ENCODE measurements at regions not wholly inside any gene's neighbourhood (a gene's known extent, or its start where the extent isn't known, plus 50 kb on each side); places are given as distances from the start of the nearest gene placed in this dataset.
"Not testable (repeated sequence)": the region's sequence is repeated elsewhere in the genome, so short reads cannot be mapped to it uniquely, and the experiment has no call there.

DNA sequence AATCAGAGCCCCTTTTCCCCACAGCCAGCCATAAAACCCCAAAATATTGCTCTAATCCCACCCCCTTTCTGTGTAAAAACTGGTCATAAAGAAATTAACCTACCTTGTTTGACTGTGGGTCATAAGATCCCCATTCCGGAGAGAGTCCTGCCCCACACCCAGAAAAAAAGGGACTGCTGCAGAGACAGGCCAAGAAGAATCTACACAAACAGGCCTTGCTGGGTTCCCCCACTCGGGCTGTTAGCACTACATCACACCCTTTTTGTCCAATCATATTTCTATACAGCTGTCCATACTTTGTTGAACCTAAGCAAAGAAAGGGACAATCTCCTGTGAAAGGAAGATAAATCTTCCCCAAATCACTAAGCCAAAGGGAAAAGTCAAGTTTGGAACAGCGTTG lies 84.4 kb upstream of the MFGE8 start:
- no peak for FAIRE-seq

DNA sequence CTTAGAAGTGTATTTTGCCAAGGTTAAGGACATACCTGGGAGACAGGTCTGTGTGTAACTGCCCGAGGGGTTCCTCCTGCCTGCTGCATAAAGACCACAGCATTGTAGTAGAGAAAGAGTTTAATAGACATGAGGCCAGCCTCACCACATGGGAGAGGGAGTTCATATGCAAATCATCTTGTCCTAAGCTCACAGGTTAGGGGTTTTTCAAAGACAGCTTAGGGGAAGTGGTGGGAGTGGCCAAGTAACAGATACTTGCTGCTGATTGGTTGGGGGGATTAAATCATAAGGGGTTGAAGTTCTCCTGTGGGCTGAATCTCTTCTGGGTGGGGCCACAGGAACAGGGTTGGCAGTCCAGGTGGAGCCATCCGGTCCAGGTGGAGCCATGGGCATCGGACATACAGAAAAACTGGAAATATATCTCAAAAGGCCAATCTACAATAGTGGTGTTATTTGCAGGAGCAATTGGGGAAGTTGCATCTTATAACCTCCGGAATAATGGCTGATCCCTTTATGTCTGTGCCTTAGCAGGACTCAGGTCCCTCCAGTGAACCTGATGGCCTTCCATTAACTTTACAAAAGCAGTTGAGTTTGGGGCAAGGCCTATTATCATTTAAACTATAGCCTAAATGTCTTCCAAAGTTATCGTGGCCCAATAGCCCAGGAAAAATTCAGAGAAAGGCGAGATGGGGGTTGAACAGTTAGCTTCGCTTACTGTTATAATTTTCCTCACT lies 86.0 kb upstream of the MFGE8 start:
- no peak for FAIRE-seq

DNA sequence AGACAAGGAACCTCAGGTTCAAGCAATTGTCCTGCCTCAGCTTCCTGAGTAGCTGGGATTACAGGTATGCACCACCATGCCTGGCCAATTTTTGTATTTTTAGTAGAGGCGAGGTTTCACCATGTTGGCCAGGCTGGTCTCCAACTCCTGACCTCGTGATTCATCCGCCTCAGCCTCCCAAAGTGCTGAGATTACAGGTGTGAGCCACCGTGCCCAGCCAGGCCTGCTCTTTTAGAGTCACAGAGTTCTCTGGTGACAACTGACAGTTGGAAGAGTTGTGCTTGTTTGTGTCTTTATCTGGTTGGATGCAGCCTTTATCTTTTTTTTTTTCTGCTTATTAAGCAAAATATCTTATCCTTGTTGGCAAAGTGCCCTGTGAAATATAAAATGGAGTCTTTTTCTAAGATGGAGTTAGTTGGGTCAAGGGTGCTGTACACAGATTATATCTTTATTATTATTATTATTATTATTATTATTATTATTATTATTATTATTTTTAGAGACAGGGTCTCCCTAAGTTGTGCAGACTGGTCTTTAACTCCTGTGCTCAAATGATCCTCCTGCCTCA lies 86.5 kb upstream of the ABHD2 start:
- not testable (repeated sequence) for FAIRE-seq

- no peak for FAIRE-seq
Measured at GRCh38 chr15:89002281-89002761, 85.9 kb upstream of the ABHD2 start.

- no peak for FAIRE-seq
Measured at GRCh38 chr15:89002830-89003229, 85.4 kb upstream of the ABHD2 start.

- FAIRE-seq, result no peak
Measured at GRCh38 chr15:89003865-89004725, 84.2 kb upstream of the ABHD2 start.

DNA sequence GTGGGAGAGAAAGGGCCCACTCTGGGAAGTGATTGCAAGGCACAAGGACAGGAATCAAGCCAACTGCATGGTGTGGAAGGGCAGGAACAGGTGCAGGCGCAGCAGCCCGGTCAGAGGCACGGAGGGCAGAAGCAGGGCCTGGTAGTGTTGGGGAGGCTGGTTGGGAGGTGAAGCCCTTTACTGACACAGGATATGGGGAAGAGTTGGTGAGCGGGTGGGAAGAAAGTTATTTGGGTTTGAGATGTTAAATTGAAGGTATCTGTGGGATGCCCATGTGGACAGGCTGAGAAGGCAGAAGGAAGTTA lies 83.6 kb upstream of the ABHD2 start:
- FAIRE-seq, result no peak

DNA sequence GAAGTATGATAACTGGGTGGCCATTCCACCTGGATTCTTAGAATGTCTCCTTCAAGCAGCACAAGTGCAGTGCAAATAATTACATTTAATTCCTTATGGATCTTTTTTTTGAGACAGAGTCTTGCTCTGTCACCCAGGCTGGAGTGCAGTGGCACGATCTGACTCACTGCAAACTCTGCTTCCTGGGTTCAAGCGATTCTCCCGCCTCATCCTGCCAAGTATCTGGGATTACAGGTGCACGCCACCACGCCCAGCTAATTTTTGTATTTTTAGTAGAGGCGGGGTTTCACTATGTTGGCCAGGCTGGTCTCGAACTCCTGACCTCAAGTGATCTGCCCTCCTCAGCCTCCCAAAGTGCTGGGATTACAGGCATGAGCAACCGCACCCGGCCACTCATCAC lies 80.7 kb upstream of the ABHD2 start:
- not testable (repeated sequence) for FAIRE-seq

GRCh38 chr15:89007989-89008388 lies 80.3 kb upstream of the ABHD2 start:
- no peak for FAIRE-seq

DNA sequence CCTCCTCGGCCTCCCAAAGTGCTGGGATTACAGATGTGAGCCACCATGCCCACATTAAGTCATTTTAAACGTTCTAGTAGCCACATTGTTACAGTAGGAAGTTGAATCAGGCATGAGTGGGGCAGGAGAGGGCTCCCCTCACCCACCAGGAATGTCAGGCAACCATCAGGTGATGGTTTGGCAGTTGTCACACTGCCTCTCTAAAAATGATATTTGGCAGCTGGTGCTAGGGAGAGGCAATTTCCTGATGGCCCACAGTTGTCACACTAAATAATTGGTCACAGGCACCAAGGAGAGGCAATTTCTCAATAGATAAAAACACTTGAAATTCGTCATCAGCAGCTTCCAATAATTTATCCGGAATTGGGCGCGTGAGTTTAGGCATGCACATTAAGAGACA lies 79.2 kb upstream of the ABHD2 start:
- no peak for FAIRE-seq

DNA sequence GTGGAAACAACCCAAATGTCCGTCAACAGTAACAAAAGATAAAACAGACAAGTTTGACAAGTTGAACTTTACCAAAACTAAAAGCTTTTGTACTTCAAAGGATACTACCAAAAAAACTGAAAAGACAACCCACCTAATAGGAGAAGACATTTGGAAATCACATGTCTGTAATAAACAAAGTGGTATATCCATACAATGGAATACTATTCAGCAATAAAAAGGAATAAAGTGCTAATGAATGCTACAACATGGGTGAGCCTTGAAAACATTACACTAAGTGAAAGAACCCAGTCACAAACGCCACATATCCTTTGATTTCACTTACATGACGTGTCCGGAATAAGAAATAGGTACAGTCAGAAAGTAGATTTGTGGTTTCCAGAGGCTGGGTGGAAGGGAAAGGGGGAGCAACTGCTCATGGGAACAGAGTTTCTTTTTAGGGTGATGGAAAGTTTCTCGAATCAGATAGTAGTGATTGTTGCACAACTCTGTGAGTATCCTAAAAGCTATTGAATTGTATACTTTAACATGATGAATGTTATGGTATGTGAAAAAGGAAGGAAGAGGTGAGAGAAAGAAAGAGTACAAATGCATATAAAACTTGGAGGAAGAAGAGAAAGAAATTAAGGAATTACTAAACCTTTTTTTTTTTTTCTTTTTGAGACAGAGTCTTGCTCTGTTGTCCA lies 72.7 kb upstream of the ABHD2 start:
- no peak for FAIRE-seq

DNA sequence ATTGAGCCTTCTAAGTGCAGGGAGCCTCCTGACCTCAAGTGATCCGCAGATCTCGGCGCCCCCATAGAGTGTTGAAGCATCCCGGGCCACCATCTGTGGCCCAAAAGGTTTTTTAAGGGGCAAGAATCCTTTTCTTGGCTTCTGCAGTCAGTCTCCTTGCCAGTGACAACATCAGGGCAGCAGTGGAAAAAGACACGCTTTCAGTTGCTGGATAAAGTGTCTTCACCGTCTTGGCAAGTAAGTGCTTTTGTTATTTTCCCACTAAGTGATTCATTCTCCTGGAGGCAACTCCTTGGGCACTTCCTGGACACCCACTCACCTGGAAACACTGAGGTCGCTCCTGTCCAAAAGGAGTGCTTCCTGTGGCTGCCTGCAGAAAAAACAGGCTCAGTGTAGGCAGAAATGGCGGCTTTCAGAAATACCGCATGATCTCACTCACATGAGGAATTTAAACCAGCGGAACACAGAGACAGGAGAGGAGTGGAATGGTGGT lies 71.7 kb upstream of the ABHD2 start:
- FAIRE-seq, result no peak

DNA sequence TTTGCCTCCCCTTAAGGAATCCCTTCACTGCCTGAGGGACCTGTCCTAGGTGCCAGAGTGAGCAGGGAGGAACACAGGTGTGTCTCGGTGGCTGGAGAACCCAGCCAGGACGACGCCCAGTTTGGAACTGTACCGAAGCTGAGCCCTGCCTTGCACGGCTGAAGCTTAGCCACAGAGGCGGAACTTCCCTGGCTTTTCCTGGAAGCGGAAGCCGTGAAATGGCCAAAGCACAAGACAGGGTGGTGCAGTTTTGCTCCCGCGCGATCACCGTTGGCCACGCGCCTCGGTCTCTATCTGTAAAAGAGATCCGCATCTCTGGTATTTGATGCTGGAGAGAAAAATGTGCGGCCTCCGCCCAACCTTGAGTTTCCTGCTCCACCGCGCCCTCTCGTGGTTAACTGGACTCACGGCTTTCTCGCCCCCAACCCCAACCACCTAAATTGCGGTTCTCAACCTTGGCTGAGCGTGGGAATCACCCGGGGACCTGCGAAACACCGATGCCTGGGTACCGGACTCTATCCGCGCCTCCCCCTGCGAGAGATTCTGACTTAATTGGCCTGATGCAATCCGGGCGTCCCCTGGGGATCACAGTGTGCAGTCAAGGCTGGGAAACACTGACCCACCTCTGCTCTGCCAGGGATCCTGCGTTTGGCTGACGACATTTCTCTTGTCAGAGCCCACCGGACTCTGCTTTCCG lies 70.7 kb upstream of the ABHD2 start:
- no peak for FAIRE-seq

- no peak for FAIRE-seq
Measured at GRCh38 chr15:89018207-89018606, 70.0 kb upstream of the ABHD2 start.

DNA sequence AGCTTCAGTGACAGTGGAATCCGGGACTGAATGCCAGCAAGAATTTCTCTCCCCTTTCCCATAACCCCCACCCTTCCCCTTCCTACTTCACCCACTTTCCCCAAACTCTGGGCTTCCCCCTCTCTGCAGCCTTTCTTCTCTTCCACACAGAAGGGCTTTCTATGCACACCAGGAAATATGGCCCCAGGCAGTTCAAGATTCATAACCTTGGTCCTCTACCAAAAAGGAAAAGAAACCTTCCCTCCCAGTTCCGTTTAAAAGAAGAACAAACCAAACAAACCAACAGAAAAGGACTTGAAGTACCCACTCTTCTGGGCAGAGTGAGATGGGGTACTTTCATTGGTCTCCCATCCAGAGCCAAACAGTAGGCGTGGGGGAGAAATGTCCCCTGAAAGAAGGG lies 68.8 kb upstream of the ABHD2 start:
- no peak for FAIRE-seq

DNA sequence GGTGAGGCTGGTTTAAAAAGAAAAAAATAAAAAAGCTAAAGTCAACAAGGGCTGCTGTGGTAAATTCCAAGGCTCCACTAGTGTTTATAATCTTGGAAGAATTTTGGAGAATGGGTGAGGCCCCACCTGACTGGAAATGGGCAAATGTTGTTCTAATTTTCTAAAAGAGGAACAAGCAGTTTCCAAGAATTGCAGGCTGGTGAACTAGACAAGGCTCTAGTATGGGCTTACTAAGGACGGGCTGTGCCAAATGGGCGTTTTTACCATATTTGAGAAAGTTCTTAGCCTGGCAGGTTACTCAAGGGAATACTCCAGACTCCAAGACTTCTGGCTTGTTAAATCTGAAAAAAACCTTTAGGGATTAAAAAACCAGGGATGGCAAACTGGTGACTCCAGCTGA lies 67.0 kb upstream of the ABHD2 start:
- no peak for FAIRE-seq

DNA sequence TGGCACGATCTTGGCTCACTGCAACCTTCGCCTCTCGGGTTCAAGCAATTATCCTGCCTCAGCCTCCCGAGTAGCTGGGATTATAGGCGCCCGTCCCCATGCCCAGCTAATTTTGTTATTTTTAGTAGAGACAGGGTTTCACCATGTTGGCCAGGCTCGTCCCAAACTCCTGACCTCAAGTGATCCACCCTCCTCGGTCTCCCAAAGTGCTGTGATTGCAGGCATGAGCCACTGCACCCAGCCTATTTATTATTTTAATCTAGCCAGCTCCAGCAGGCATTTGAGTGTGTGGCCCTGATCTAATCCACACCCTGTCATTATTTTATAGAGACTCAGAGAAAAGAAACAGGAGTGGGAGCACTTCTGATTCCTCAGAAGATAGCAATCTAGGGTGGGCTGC lies 66.4 kb upstream of the ABHD2 start:
- FAIRE-seq, result not testable (repeated sequence)

GRCh38 chr15:89023311-89023961 lies 64.8 kb upstream of the ABHD2 start:
- FAIRE-seq, result no peak

DNA sequence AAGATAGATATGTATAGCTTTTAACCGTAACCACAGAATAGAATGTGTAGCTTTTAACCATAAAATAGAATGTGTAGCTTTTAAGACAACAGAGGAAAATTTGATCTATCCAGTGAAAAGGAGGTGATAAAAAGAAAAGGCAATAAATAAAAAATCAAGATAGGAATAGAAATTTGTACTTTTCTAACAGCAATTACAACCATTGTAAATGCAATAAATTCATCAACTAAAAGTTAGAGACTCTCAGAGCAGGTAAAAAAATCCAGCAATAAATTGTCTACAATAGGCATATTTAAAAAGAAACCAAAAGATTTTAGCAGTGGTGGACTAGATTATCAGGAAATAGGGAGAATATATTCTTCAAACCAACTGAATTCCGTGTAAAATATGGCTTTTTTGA lies 63.8 kb upstream of the ABHD2 start:
- no peak for FAIRE-seq

DNA sequence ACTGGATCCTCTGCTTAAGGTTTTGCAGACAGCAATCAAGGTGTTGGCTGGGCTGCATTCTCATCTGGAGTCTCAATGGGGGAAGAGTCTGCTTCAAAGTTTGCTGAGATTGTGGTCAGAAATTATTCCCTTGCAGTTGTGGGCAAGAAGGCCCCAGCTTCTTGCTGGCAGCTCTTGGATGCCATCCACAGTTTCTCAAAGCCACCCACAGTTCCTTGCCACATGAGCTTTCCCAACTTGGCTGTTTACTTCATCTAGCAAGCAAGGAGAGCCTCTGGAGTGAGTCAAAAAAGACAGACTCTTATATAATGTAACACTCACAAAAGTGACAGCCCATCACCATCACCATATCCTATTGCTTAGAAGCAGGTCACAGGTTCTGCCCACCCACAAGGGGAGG lies 62.1 kb upstream of the ABHD2 start:
- FAIRE-seq, result no peak

DNA sequence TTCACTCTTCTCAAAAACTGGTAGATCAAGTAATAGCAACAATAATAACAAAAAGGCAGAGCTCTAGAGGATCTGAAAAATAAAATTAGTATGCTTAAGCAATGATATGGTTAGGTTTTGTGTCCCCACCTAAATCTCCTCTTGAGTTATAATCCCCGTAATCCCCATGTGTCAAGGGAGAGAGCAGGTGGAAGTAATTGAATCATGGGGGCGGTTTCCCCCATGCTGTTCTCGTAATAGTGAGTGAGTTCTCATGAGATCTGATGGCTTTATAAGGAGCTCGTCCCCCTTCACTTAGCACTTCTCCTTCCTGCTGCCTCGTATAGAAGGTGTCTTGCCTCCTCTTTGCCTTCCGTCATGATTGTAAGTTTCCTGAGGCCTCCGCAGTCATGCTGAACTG lies 60.2 kb upstream of the ABHD2 start:
- no peak for FAIRE-seq

DNA sequence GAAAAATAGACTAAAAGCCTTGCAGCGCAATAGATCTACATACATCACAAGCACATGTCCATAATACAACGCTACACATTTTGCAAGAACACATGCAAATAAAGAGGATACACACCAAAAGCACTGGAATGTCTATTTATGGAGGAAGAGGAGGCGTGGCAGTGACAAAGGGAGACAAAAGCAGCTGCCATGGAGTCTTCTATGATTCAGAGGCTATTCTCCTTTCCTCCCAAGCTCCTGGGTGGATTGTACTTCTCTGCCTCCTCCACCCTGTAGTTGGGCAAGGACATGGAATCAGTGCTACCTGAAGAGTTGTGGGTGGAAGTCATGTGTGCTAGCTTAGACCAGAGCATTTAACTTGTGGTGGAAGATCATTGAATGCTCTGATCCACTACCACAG lies 57.9 kb upstream of the ABHD2 start:
- no peak for FAIRE-seq

All from TTC549 (cell line).